GM10266 (cell line): ENCODE measurements at regions not wholly inside any gene's neighbourhood (a gene's known extent, or its start where the extent isn't known, plus 50 kb on each side); places are given as distances from the start of the nearest gene placed in this dataset.

Experiments
- DNase-seq: peaks from one replicate; pipeline ENCODE4 v3.0.0; 2012; ENCODE audit errors: extremely low spot score
- CTCF ChIP-seq: IDR thresholded peaks from 2 replicates; pipeline ENCODE4 v1.5.1; 2012; ENCODE audit warnings: mild to moderate bottlenecking, low read depth; ENCODE audit not compliant: control insufficient read depth, insufficient read depth; ENCODE audit errors: missing control alignments

GRCh38 chr2:146807568-146808168, 1037.2 kb upstream of the ACVR2A start:
- no peak for TF ChIP-seq CTCF
- no peak for DNase-seq

DNA sequence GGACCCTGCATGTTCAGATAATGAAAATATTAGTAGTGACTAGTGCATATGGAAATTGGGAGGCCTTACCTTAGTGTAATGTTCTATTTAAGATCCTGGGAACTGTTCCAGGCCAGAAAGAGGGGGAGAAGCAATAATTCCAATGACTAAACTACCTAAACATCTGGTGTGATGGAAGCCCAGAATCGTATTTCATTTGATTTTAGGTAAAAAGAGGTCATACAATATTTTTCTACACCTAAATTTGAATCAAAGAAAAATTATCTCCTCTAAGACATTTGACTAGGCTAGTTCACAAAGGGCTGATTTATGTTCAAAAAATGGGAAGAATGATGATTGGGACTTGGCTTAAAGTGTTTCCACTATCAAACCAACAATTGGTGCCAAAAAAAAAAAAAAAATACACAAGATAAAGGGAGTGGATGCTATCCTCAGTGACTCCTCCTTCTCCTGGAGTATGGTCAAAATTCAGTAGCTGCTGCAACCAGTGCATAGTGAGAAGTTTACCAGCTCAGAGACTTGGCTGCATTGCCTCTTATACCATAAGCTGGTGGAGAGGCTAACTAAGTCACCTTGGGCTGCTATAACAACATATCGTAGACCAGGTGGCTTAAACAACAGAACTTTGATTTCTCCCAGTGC, 1038.3 kb upstream of the ACVR2A start:
- DNase-seq, result no peak
- no peak for TF ChIP-seq CTCF

DNA sequence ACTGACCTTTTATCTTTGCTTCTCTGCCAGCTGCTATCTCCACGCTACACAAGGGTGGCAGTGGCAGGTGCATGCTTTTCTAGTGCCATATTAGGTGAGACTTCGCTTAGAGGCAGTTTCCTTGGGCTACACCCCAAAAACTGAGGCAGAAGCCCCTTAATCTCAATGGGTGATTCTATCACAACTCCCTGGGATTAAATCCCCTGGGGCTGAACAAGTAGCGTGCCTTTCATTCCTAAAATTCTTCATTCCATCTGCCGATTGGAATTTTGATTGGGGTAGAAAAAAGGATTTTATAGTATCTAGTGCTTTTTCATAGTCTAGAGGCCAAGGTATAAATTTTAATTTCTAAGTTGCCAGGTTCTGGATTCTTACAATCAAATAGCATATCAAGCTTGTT, 1040.5 kb upstream of the ACVR2A start:
- no peak for TF ChIP-seq CTCF

GRCh38 chr2:146801886-146802285, 1042.9 kb upstream of the ACVR2A start:
- no peak for TF ChIP-seq CTCF
- no peak for DNase-seq

More for the DNA sequence above, 1040.5 kb upstream of the ACVR2A start:
- no peak for DNase-seq

- no peak for TF ChIP-seq CTCF
- no peak for DNase-seq
Observed at GRCh38 chr2:146786396-146786795, 1058.4 kb upstream of the ACVR2A start.

- no peak for TF ChIP-seq CTCF
- no peak for DNase-seq
Observed at GRCh38 chr2:146785101-146785500, 1059.7 kb upstream of the ACVR2A start.

DNA sequence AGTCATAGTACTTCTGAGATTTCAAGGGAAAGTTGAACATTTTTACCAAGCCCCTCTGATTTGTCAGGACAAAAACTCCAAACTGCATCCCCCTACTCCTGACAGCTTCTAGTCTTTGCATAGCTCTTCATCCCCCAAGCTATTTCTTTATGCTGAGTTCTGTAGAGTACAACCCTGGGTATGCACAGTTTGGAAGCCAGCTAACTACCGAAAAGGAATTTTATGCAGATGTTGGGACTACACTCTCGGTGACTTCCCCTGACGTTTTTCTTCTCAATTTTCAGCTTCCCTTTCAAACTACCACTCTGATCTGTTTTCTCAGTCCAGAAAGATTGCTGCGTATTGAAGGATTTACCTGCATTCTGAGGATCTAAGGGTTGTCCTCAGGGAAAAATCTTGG, 1060.2 kb upstream of the ACVR2A start:
- TF ChIP-seq CTCF, result no peak
- no peak for DNase-seq
